ENCODE measurements at regions not wholly inside any gene's neighbourhood (a gene's known extent, or its start where the extent isn't known, plus 50 kb on each side); places are given as distances from the start of the nearest gene placed in this dataset.

DNA sequence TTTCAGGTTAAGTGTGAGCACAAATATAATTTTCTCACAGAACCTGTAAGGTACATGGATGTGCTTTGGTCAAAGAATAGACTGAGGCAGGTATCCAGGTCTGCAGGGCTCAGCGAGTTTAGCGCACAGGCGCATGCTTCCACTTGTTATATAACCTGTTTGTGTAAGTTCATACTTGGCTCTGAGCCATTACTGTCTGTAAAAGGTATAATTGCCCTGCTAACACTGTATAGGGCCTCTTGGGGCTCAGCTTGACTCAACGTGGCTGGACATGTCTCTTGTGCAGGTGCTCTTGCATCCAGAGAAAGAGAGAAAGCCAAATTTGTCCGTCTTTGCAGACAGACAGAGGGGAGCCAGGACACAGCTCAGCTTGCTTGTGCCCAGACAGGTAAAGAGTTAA, 759.6 kb downstream of the MTRR start:
- Histone ChIP-seq H3K36me3 (ENCODE audit: control insufficient read depth, insufficient read depth, low read length) (no peaks in the 10 kb centered on the region), H3K27me3 (replicated peaks; ENCODE audit: control insufficient read depth, insufficient read depth, low read length) (no peaks in the 10 kb centered on the region), H3K4me3 (replicated peaks; ENCODE audit: low read depth, low read length) (no peak overlapping the region)
- TF ChIP-seq, protein P1, sequence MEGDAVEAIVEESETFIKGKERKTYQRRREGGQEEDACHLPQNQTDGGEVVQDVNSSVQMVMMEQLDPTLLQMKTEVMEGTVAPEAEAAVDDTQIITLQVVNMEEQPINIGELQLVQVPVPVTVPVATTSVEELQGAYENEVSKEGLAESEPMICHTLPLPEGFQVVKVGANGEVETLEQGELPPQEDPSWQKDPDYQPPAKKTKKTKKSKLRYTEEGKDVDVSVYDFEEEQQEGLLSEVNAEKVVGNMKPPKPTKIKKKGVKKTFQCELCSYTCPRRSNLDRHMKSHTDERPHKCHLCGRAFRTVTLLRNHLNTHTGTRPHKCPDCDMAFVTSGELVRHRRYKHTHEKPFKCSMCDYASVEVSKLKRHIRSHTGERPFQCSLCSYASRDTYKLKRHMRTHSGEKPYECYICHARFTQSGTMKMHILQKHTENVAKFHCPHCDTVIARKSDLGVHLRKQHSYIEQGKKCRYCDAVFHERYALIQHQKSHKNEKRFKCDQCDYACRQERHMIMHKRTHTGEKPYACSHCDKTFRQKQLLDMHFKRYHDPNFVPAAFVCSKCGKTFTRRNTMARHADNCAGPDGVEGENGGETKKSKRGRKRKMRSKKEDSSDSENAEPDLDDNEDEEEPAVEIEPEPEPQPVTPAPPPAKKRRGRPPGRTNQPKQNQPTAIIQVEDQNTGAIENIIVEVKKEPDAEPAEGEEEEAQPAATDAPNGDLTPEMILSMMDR (IDR thresholded peaks at IDR 0.05; ENCODE audit: insufficient read depth, low read length, poor library complexity, severe bottlenecking), result no peak
- no peak for DNase-seq (ENCODE audit: extremely low read depth, insufficient read length)

DNA sequence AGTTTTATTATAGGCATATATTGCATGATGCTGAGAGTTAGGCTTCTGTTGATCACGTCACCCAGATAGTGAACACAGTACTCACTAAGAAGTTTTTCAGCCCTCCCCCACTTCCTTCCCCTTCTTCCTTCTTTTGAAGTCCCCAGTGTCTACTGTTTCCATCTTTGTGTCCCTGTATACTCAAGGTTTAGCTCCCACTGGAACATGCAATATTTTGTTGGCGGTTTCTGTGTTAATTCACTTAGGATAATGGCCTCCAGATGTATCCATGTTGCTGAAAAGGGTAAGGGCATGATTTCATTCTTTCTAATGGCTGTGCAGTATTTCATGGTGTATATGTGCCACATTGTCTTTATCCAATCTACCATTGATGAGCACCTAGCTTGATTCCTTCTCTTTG, 764.3 kb downstream of the MTRR start:
- no peak overlapping the region for H3K4me3 ChIP-seq (replicated peaks; ENCODE audit: low read depth, low read length)
- no peak for DNase-seq (ENCODE audit: extremely low read depth, insufficient read length)
- H3K36me3 ChIP-seq (ENCODE audit: control insufficient read depth, insufficient read depth, low read length), result no peaks in the 10 kb centered on the region
- H3K27me3 ChIP-seq (replicated peaks; ENCODE audit: control insufficient read depth, insufficient read depth, low read length), result no peaks in the 10 kb centered on the region
- TF ChIP-seq, protein P1 (IDR thresholded peaks at IDR 0.05; ENCODE audit: insufficient read depth, low read length, poor library complexity, severe bottlenecking), result no peak

DNA sequence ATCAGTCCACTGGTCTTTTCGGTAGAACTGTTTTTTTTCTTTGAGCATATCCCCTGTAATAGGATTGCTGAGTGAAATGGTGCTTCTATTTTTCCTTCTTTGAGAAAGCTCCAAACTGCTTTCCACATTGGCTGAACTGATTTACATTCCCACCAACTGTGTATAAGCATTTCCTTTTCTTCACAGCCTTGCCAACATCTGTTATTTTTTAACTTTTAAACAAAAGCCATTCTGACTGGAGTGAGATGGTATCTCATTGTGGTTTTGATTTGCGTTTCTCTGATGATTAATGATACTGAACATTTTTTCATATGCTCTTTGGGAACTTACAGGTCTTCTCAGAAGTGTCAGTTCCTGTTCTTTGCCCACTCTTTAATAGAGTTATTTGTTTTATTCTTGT, 764.7 kb downstream of the MTRR start:
- DNase-seq (ENCODE audit: extremely low read depth, insufficient read length), result no peak
- H3K27me3 ChIP-seq (replicated peaks; ENCODE audit: control insufficient read depth, insufficient read depth, low read length), result no peaks in the 10 kb centered on the region
- H3K4me3 ChIP-seq (replicated peaks; ENCODE audit: low read depth, low read length), result no peak overlapping the region
- TF ChIP-seq, protein P1 (IDR thresholded peaks at IDR 0.05; ENCODE audit: insufficient read depth, low read length, poor library complexity, severe bottlenecking), result no peak
- no peaks in the 10 kb centered on the region for H3K36me3 ChIP-seq (ENCODE audit: control insufficient read depth, insufficient read depth, low read length)

DNA sequence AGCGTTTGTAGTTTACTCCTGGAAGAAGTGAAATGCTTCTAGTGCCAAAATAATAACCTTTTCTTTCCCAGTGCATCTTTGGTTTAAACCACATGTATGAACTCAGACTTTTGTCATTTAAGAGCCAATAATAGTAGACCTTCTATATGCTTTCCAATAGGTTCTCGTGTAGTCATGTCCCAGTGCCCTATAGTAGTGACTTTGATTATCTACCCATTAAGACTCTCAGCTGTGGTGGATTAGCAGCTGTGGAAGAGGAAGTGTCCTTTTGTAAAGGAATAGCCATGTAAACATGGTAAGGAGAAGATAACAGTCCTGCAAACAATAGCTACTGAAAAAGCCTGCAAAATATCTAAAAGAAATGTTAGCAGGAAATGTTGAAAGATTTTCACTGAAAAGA, 765.3 kb downstream of the MTRR start:
- Histone ChIP-seq H3K36me3 (ENCODE audit: control insufficient read depth, insufficient read depth, low read length) (no peaks in the 10 kb centered on the region), H3K27me3 (replicated peaks; ENCODE audit: control insufficient read depth, insufficient read depth, low read length) (no peaks in the 10 kb centered on the region), H3K4me3 (replicated peaks; ENCODE audit: low read depth, low read length) (no peak overlapping the region)
- no peak for DNase-seq (ENCODE audit: extremely low read depth, insufficient read length)
- TF ChIP-seq, protein P1 (IDR thresholded peaks at IDR 0.05; ENCODE audit: insufficient read depth, low read length, poor library complexity, severe bottlenecking), result no peak

DNA sequence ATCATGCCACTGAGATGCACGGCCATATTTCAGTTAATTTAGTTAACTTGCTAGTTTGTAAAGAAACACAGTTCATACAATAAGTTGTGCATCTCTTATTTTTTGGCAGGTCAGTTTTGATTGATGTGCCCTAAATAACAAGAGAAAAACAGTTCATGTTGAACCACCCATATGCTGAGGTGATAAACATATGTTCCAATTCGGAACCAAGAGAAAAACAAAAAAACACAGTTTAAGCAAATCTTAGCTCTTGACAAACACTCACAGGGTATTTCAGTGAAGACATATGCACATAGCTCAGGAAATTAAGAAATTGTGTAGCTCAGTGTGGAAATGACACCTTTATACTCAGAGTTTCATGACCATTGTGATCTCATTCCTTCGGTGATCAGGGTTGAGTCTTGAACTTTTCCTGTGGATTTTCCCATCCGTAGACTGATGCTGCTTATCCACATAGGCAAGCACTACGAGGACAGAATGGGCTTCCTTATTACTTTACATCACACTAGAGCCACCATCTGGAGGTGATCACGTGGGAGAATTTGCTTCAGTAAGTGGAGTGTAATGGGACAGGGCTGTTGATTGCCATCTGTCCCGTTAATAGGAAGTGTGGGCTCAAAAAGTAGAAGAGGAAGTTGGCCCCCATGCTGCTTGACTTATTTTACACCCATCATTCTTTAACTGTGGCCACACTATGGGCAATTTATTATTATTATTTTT, 773.0 kb downstream of the MTRR start:
- no peaks in the 10 kb centered on the region for H3K27me3 ChIP-seq (replicated peaks; ENCODE audit: control insufficient read depth, insufficient read depth, low read length)
- DNase-seq (ENCODE audit: extremely low read depth, insufficient read length), result no peak

More for the DNA sequence above, 773.0 kb downstream of the MTRR start:
- TF ChIP-seq, protein P1 (IDR thresholded peaks at IDR 0.05; ENCODE audit: insufficient read depth, low read length, poor library complexity, severe bottlenecking), result no peak
- Histone ChIP-seq H3K36me3 (ENCODE audit: control insufficient read depth, insufficient read depth, low read length) (no peaks in the 10 kb centered on the region), H3K4me3 (replicated peaks; ENCODE audit: low read depth, low read length) (no peak overlapping the region)

All from GM06990 (cell line).